HG03039 (cell line): ENCODE measurements at regions not wholly inside any gene's neighbourhood (a gene's known extent, or its start where the extent isn't known, plus 50 kb on each side); places are given as distances from the start of the nearest gene placed in this dataset.

Experiments used
- ATAC-seq: cut with Tn5 transposase; IDR thresholded peaks from one replicate; pipeline ENCODE4 v1.9.1; 2021; ENCODE audit warnings: mild to moderate bottlenecking, moderate library complexity; ENCODE audit not compliant: unreplicated experiment

GRCh38 chr6:2469428-2469827 is 224.0 kb upstream of the GMDS start:
- no peak for ATAC-seq

- no peak for ATAC-seq
Measured at GRCh38 chr6:2468601-2468955, 223.2 kb upstream of the GMDS start.

GRCh38 chr6:2467929-2468600 is 222.7 kb upstream of the GMDS start:
- no peak for ATAC-seq

- no peak for ATAC-seq
Measured at GRCh38 chr6:2465336-2465735, 219.9 kb upstream of the GMDS start.

GRCh38 chr6:2464641-2465040 is 219.2 kb upstream of the GMDS start:
- ATAC-seq: no peak

GRCh38 chr6:2462831-2463230 is 217.4 kb upstream of the GMDS start:
- no peak for ATAC-seq

GRCh38 chr6:2460216-2460745 is 214.9 kb upstream of the GMDS start:
- no peak for ATAC-seq

GRCh38 chr6:2454180-2454579 is 208.8 kb upstream of the GMDS start:
- ATAC-seq: no peak

- ATAC-seq: no peak
Measured at GRCh38 chr6:2450546-2450945, 205.1 kb upstream of the GMDS start.

- no peak for ATAC-seq
Measured at GRCh38 chr6:2449572-2449940, 204.2 kb upstream of the GMDS start.

- no peak for ATAC-seq
Measured at GRCh38 chr6:2448826-2449571, 203.6 kb upstream of the GMDS start.

GRCh38 chr6:2447931-2448330 is 202.5 kb upstream of the GMDS start:
- ATAC-seq: no peak

GRCh38 chr6:2447318-2447920 is 202.0 kb upstream of the GMDS start:
- no peak for ATAC-seq

GRCh38 chr6:2441601-2442475 is 196.4 kb upstream of the GMDS start:
- ATAC-seq: no peak

GRCh38 chr6:2440516-2440915 is 195.1 kb upstream of the GMDS start:
- ATAC-seq: no peak

- ATAC-seq: no peak
Measured at GRCh38 chr6:2439632-2440031, 194.2 kb upstream of the GMDS start.

GRCh38 chr6:2439082-2439481 is 193.7 kb upstream of the GMDS start:
- no peak for ATAC-seq

GRCh38 chr6:2436410-2437154 is 191.2 kb upstream of the GMDS start:
- no peak for ATAC-seq

GRCh38 chr6:2435323-2435722 is 189.9 kb upstream of the GMDS start:
- ATAC-seq: no peak

- ATAC-seq: no peak
Measured at GRCh38 chr6:2434912-2435311, 189.5 kb upstream of the GMDS start.
